CD14-positive monocyte (primary cell): ENCODE measurements at regions not wholly inside any gene's neighbourhood (a gene's known extent, or its start where the extent isn't known, plus 50 kb on each side); places are given as distances from the start of the nearest gene placed in this dataset.
A peak's percentile ranks its signal among the peaks of the same experiment; 100 is the strongest.

Source experiments
- DNase-seq, 3 donors: peaks; one replicate each; pipeline ENCODE4 v3.0.0-alpha.2; 2011 to 2022
- H2AFZ ChIP-seq: 2 replicates; pipeline ENCODE4 v1.6.0; 2012; ENCODE audit warnings: mild to moderate bottlenecking, low read depth, low read length, inconsistent platforms; ENCODE audit not compliant: insufficient read depth, poor library complexity, severe bottlenecking
- H3K27ac ChIP-seq, 2 donors: 1 replicate in 1 of 2; 2 replicates in 1 of 2; pipeline ENCODE4 v1.5.1; 2012 to 2013; ENCODE audit warnings: low read length in 2 of 2, control low read depth in 1 of 2, inconsistent platforms in 1 of 2, low read depth in 1 of 2, mild to moderate bottlenecking in 1 of 2
- H3K27me3 ChIP-seq, 2 donors: one replicate each; pipeline versions ENCODE4 v1.6.0 to v1.6.1; 2011 to 2013; ENCODE audit warnings: low read length in 2 of 2; ENCODE audit not compliant: control insufficient read depth in 2 of 2, insufficient read depth in 2 of 2
- H3K36me3 ChIP-seq, 2 donors: replicated peaks in 1 of 2; 1 replicate in 1 of 2; 2 replicates in 1 of 2; pipeline versions ENCODE4 v1.5.1 to v1.6.1; 2012 to 2013; ENCODE audit warnings: low read length in 2 of 2, control low read depth in 1 of 2, inconsistent platforms in 1 of 2, mild to moderate bottlenecking in 1 of 2; ENCODE audit not compliant: insufficient read depth in 2 of 2, control insufficient read depth in 1 of 2
- H3K4me1 ChIP-seq, 2 donors: 1 replicate in 1 of 2; 2 replicates in 1 of 2; pipeline versions ENCODE4 v1.5.1 to v1.6.1; 2012 to 2013; ENCODE audit warnings: low read length in 2 of 2, control low read depth in 1 of 2, inconsistent platforms in 1 of 2, mild to moderate bottlenecking in 1 of 2, moderate library complexity in 1 of 2; ENCODE audit not compliant: insufficient read depth in 2 of 2, control insufficient read depth in 1 of 2
- H3K4me2 ChIP-seq: replicated peaks from 2 replicates; pipeline ENCODE3; 2012; ENCODE audit warnings: low read length, moderate library complexity, mild to moderate bottlenecking; ENCODE audit not compliant: poor library complexity, severe bottlenecking; ENCODE audit errors: extremely low read depth
- H3K4me3 ChIP-seq, 3 experiments: fragments of 200-600 bp in 1 of 3; sonication (generic) in 1 of 3; replicated peaks in 1 of 3; 1 replicate in 2 of 3; 2 replicates in 1 of 3; pipeline ENCODE4 v1.5.1; 2011 to 2013; ENCODE audit warnings: low read length in 3 of 3, mild to moderate bottlenecking in 3 of 3, control low read depth in 2 of 3, low read depth in 2 of 3, inconsistent platforms in 1 of 3, moderate library complexity in 1 of 3
- H3K79me2 ChIP-seq: 2 replicates; pipeline ENCODE4 v1.6.0; 2012; ENCODE audit warnings: mild to moderate bottlenecking, control low read depth, inconsistent platforms, low read length, moderate library complexity; ENCODE audit not compliant: insufficient read depth
- H3K9ac ChIP-seq: 2 replicates; pipeline ENCODE4 v1.6.0; 2017; ENCODE audit warnings: low read length, mild to moderate bottlenecking; ENCODE audit not compliant: insufficient read depth, poor library complexity, severe bottlenecking
- H3K9me3 ChIP-seq, 2 donors: replicated peaks in 1 of 2; 1 replicate in 1 of 2; 2 replicates in 1 of 2; pipeline versions ENCODE4 v1.5.1 to v1.6.1; 2012 to 2013; ENCODE audit warnings: low read length in 2 of 2, control low read depth in 1 of 2; ENCODE audit not compliant: control insufficient read depth in 1 of 2, insufficient read depth in 1 of 2
- H4K20me1 ChIP-seq: 2 replicates; pipeline ENCODE4 v1.6.0; 2012; ENCODE audit warnings: mild to moderate bottlenecking, low read length, control low read depth, moderate library complexity; ENCODE audit not compliant: insufficient read depth
- H3K27ac Mint-ChIP-seq, 7 donors: one replicate each; pipeline ENCODE4 v1.8.0; 2020; ENCODE audit warnings: mild to moderate bottlenecking in 7 of 7, mixed read lengths in 7 of 7, moderate library complexity in 6 of 7, inconsistent platforms in 2 of 7
- H3K27me3 Mint-ChIP-seq, 3 donors: one replicate each; pipeline ENCODE4 v1.8.0; 2021 to 2022; ENCODE audit warnings: low read depth in 3 of 3, mild to moderate bottlenecking in 3 of 3, mixed read lengths in 3 of 3, moderate library complexity in 3 of 3, inconsistent platforms in 1 of 3
- H3K36me3 Mint-ChIP-seq, 2 donors: one replicate each; pipeline ENCODE4 v1.8.0; 2020; ENCODE audit warnings: mixed read lengths in 2 of 2, inconsistent platforms in 1 of 2, mild to moderate bottlenecking in 1 of 2
- H3K4me1 Mint-ChIP-seq: one replicate; pipeline ENCODE4 v1.8.0; 2020; ENCODE audit warnings: mild to moderate bottlenecking, mixed read lengths
- H3K4me3 Mint-ChIP-seq, 2 donors: one replicate each; pipeline ENCODE4 v1.8.0; 2020; ENCODE audit warnings: mild to moderate bottlenecking in 2 of 2, mixed read lengths in 2 of 2, moderate library complexity in 1 of 2
- H3K9me3 Mint-ChIP-seq, 7 donors: one replicate each; pipeline ENCODE4 v1.8.0; 2020 to 2022; ENCODE audit warnings: mixed read lengths in 7 of 7, mild to moderate bottlenecking in 6 of 7, moderate library complexity in 6 of 7, inconsistent platforms in 2 of 7
- WGBS: methylation state at CpG from one replicate; pipeline ENCODE4 v1.1.5; 2013; ENCODE audit warnings: missing lambda C conversion rate; ENCODE audit not compliant: insufficient coverage; 5-methylcytosine and 5-hydroxymethylcytosine counted together
- intact Hi-C, 2 donors: fragments of 100-400 bp; cut with micrococcal nuclease; formaldehyde crosslinking; loops; one replicate each; pipeline versions ENCODE4 v1.15.0 to v1.15.1; 2023
- TF ChIP-seq, protein P1 (sequence below): fragments of 200-600 bp; IDR thresholded peaks from one replicate; pipeline ENCODE4 v1.8.0; 2022; ENCODE audit warnings: antibody characterized with exemption, mild to moderate bottlenecking

GRCh38 chr2:37829202-37829601, 95.9 kb upstream of the RMDN2 start:
- no CpG with 5 or more reads among the region's 3 CpGs for WGBS
- Histone ChIP-seq H3K9ac (peak overlapping the region; percentile 55), H3K27ac (peak overlapping the region; percentile 87 to 97), H2AFZ (no peak overlapping the region), H4K20me1 (no peaks in the 10 kb centered on the region), H3K4me2 (peak overlapping the region; percentile 69), H3K36me3 (no peaks in the 10 kb centered on the region), H3K27me3 (no peaks in the 10 kb centered on the region), H3K4me1 (peaks cover 85 to 86% of the 10 kb centered on the region in 2 donors), H3K79me2 (peaks cover 58% of the 10 kb centered on the region), H3K9me3 (no peaks in the 10 kb centered on the region), H3K4me3 (peak overlapping the region in 2 of 3 experiments; percentile 25 to 60)
- Mint-ChIP-seq H3K36me3 (peaks cover 6 to 18% of the 10 kb centered on the region in 2 donors), H3K4me3 (peak overlapping the region in 1 of 2 donors; percentile 86), H3K27ac (peak overlapping the region; percentile 92 to 99 (median 97)), H3K9me3 (peaks cover 0 to 2% (median 0%) of the 10 kb centered on the region in 7 donors), H3K4me1 (peaks cover 87% of the 10 kb centered on the region), H3K27me3 (no peaks in the 10 kb centered on the region)
- intact Hi-C loops, result loop anchor here in 1 of 2 donors (2.0 to 10.0 kb wide), 6 partner anchors 67 to 482 kb away; no protein-coding TSS in a partner anchor
- DNase-seq, result peak; percentile 91 to 97 (median 96)
- TF ChIP-seq, protein P1, sequence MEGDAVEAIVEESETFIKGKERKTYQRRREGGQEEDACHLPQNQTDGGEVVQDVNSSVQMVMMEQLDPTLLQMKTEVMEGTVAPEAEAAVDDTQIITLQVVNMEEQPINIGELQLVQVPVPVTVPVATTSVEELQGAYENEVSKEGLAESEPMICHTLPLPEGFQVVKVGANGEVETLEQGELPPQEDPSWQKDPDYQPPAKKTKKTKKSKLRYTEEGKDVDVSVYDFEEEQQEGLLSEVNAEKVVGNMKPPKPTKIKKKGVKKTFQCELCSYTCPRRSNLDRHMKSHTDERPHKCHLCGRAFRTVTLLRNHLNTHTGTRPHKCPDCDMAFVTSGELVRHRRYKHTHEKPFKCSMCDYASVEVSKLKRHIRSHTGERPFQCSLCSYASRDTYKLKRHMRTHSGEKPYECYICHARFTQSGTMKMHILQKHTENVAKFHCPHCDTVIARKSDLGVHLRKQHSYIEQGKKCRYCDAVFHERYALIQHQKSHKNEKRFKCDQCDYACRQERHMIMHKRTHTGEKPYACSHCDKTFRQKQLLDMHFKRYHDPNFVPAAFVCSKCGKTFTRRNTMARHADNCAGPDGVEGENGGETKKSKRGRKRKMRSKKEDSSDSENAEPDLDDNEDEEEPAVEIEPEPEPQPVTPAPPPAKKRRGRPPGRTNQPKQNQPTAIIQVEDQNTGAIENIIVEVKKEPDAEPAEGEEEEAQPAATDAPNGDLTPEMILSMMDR, result no peak

- Histone ChIP-seq H3K9ac (peak overlapping the region; percentile 55), H3K4me2 (peak overlapping the region; percentile 45), H3K9me3 (no peaks in the 10 kb centered on the region), H3K27me3 (no peaks in the 10 kb centered on the region), H3K36me3 (no peaks in the 10 kb centered on the region), H3K4me3 (peak overlapping the region in 1 of 3 experiments; percentile 31), H3K27ac (peak overlapping the region; percentile 81 to 97), H3K79me2 (peaks cover 52% of the 10 kb centered on the region), H3K4me1 (peaks cover 79 to 80% of the 10 kb centered on the region in 2 donors), H2AFZ (no peak overlapping the region), H4K20me1 (no peaks in the 10 kb centered on the region)
- Mint-ChIP-seq H3K36me3 (peaks cover 6 to 18% of the 10 kb centered on the region in 2 donors), H3K4me1 (peaks cover 81% of the 10 kb centered on the region), H3K27me3 (no peaks in the 10 kb centered on the region), H3K9me3 (peaks cover 0 to 2% (median 0%) of the 10 kb centered on the region in 7 donors), H3K27ac (peak overlapping the region; percentile 92 to 98 (median 96)), H3K4me3 (peak overlapping the region in 1 of 2 donors; percentile 65)
- 17% methylated on average over 2 of the region's 6 CpGs for WGBS
- intact Hi-C loops, result loop anchor here (2.0 to 10.0 kb wide), 9 partner anchors 47 to 483 kb away; partner anchors contain the start of gene CDC42EP3 (in 1 of the 2)
- TF ChIP-seq, protein P1, result no peak
- no peak for DNase-seq
Observed at GRCh38 chr2:37829616-37830395, 95.3 kb upstream of the RMDN2 start.
